ENCODE measurements at regions not wholly inside any gene's neighbourhood (a gene's known extent, or its start where the extent isn't known, plus 50 kb on each side); places are given as distances from the start of the nearest gene placed in this dataset.
"Not testable (repeated sequence)": the region's sequence is repeated elsewhere in the genome, so short reads cannot be mapped to it uniquely, and the experiment has no call there.

DNA sequence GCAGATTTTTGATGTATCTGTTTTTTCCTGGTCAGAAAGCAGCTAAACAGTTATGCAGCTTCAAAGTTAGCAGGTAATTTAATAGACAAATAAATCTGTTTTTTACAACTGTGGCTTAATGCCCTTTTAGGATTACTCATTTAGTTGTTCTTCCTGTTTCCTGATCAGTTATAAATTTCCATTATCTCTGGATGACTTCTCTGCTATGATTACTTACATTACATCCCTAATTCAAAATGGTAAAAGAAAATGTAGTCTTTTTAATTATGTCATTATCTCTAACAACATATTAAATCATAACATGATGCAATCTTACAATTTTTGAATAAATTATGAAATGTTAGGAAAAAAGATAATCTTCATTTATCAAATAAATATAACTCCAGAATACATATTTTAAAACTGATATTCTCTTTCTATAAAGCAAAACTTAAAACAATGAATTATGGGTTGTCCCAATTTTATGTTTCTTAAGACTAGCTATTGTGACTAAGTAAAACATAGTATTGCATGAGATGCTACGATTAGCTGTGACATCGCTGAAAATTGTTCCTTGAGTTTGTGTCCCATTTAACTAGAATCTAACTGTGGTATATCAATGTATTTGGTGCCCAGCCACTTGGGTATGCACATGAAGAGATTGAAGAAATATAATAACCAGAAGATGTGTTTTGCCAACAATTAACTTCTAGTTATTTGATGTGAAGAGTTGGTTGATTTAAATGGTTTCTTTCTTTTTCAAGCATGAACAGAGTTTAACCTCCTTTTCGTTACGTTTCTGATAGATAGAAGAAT, 605.3 kb upstream of the SPRY2 start:
- Mint-ChIP-seq H3K36me3 (no peaks in the 10 kb centered on the region), H3K27ac (no peak overlapping the region), H3K9me3 (peaks cover 0 to 6% of the 10 kb centered on the region in 2 donors)
- no peak for ATAC-seq
- no peak for DNase-seq (ENCODE audit: low spot score in 2 of 2)

DNA sequence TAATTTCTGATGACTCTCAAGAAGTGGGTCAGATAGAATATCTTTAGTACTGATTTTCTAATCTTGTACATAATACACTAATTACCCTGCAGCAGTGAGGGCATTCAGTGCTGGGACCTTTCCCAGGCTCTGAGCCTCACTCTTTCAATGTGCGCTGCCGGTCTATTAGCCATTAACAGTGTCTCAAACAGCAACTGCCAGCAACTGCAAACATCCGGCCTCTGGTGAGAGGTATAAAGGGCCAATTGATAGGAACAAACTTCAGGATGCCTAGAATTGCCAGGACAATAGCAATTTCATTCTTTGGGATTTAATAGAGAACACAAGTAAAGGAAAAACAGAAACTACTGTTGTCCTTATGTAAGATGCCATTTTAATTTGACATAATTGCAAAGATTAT, 604.4 kb upstream of the SPRY2 start:
- ATAC-seq = no peak
- Mint-ChIP-seq H3K27ac (no peak overlapping the region), H3K36me3 (no peaks in the 10 kb centered on the region), H3K9me3 (peaks cover 0 to 12% of the 10 kb centered on the region in 2 donors)
- no peak for DNase-seq (ENCODE audit: low spot score in 2 of 2)

GRCh38 chr13:80939581-80939980, 598.7 kb upstream of the SPRY2 start:
- H3K27ac Mint-ChIP-seq = no peak overlapping the region
- ATAC-seq (no peak), DNase-seq (ENCODE audit: low spot score in 2 of 2) (no peak)
- peaks cover 0 to 6% of the 10 kb centered on the region in 2 donors for H3K36me3 Mint-ChIP-seq
- peaks cover 5 to 16% of the 10 kb centered on the region in 2 donors for H3K9me3 Mint-ChIP-seq

GRCh38 chr13:80931766-80932165, 590.8 kb upstream of the SPRY2 start:
- H3K9me3 Mint-ChIP-seq = peaks cover 0 to 8% of the 10 kb centered on the region in 2 donors
- no peak for DNase-seq (ENCODE audit: low spot score in 2 of 2)
- H3K27ac Mint-ChIP-seq = no peak overlapping the region
- no peak for ATAC-seq
- H3K36me3 Mint-ChIP-seq = no peaks in the 10 kb centered on the region

GRCh38 chr13:80931118-80931517, 590.2 kb upstream of the SPRY2 start:
- ATAC-seq (no peak), DNase-seq (ENCODE audit: low spot score in 2 of 2) (no peak)

DNA sequence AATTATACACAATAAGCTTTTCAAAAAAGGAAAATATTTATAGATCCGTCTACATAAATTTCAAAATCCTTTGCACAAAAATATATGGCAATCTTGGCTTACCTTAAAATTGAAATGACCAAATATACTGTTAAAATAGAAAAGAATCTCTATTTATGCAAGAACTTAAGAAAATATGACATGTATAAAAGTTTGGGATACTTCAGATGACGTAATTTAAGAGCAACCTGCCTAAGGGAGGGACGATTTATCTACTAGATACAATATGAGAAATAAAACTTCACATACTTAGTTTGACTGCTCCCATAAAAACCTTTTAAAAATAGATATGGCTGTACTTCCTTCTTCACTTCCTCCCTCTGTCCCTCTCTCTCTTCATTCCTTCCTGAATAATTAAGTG, 587.3 kb upstream of the SPRY2 start:
- no peak for ATAC-seq
- Mint-ChIP-seq H3K27ac (no peak overlapping the region), H3K36me3 (no peaks in the 10 kb centered on the region), H3K9me3 (peaks cover 0 to 5% of the 10 kb centered on the region in 2 donors)
- no peak for DNase-seq (ENCODE audit: low spot score in 2 of 2)

More at GRCh38 chr13:80931118-80931517, 590.2 kb upstream of the SPRY2 start:
- no peak overlapping the region for H3K27ac Mint-ChIP-seq
- peaks cover 0 to 7% of the 10 kb centered on the region in 2 donors for H3K9me3 Mint-ChIP-seq
- no peaks in the 10 kb centered on the region for H3K36me3 Mint-ChIP-seq

DNA sequence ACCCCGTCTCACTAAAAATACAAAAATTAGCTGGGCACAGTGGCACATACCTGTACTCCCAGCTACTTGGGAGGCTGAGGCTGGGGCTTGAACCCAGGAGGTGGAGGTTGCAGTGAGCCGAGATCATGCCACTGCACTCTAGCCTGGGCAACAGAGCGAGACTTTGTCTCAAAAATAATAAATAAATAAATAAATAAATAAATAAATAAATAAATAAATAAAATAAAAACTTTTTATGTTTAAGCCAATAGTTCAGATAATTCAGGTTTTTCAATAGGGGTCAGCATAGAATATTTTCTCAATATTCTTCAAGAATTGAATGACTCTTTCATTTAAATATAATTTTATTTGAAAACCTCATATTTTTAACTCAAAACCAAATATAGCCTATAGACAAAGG, 585.1 kb upstream of the SPRY2 start:
- H3K36me3 Mint-ChIP-seq; H3K27ac Mint-ChIP-seq; ATAC-seq; H3K9me3 Mint-ChIP-seq; DNase-seq (ENCODE audit: low spot score in 2 of 2): not testable (repeated sequence)

GRCh38 chr13:80924596-80924995, 583.7 kb upstream of the SPRY2 start:
- no peak overlapping the region for H3K27ac Mint-ChIP-seq
- DNase-seq (ENCODE audit: low spot score in 2 of 2) = no peak
- no peaks in the 10 kb centered on the region for H3K36me3 Mint-ChIP-seq
- ATAC-seq = no peak
- no peaks in the 10 kb centered on the region for H3K9me3 Mint-ChIP-seq

GRCh38 chr13:80923907-80924306, 583.0 kb upstream of the SPRY2 start:
- Mint-ChIP-seq H3K9me3 (no peaks in the 10 kb centered on the region), H3K27ac (no peak overlapping the region), H3K36me3 (no peaks in the 10 kb centered on the region)
- ATAC-seq (no peak), DNase-seq (ENCODE audit: low spot score in 2 of 2) (no peak)

DNA sequence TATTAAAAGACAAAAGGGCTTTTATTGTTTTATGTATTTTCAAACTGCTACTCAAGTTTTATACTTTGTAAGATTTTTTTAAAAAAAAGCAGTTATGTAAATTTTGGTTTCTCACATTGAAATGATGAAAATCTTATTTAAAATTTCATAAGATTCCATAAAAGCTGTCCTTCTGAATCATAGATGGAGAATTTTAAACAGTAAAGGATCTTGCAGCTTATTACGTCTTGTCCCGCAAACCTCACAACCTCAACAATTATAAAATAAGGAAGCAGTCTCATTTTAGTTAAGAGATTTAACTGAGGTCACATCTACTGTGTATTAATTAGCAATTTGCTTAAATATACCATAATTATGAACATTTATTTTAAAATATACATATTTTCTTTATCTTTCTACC, 581.0 kb upstream of the SPRY2 start:
- ATAC-seq (no peak), DNase-seq (ENCODE audit: low spot score in 2 of 2) (no peak)
- Mint-ChIP-seq H3K27ac (no peak overlapping the region), H3K9me3 (no peaks in the 10 kb centered on the region), H3K36me3 (no peaks in the 10 kb centered on the region)

GRCh38 chr13:80921541-80921940, 580.6 kb upstream of the SPRY2 start:
- Mint-ChIP-seq H3K36me3 (no peaks in the 10 kb centered on the region), H3K9me3 (no peaks in the 10 kb centered on the region), H3K27ac (no peak overlapping the region)
- no peak for DNase-seq (ENCODE audit: low spot score in 2 of 2)
- no peak for ATAC-seq

GRCh38 chr13:80906860-80907259, 565.9 kb upstream of the SPRY2 start:
- H3K9me3 Mint-ChIP-seq = peaks cover 0 to 4% of the 10 kb centered on the region in 2 donors
- DNase-seq (ENCODE audit: low spot score in 2 of 2) (no peak), ATAC-seq (no peak)
- H3K36me3 Mint-ChIP-seq = peaks cover 0 to 4% of the 10 kb centered on the region in 2 donors
- no peak overlapping the region for H3K27ac Mint-ChIP-seq

DNA sequence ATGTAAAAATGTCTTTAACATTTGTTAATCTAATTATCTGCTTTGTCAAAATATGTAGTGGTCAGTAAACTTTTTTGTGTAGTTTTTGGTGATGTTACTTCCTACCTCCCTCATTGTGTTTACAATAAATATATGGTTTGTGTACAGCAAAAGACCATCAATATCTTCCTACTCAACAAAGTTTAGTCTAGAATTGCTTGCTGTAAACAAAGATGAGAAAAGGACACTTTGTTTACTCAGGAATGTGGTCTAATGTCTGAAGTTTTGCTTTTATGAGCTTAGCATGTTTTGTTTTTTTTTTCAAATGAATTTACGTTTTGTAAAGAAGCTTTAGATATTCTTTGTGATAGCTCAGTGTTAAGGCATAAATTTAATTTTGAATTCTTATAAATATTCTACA, 563.5 kb upstream of the SPRY2 start:
- no peak for ATAC-seq
- Mint-ChIP-seq H3K36me3 (peaks cover 0 to 4% of the 10 kb centered on the region in 2 donors), H3K9me3 (peaks cover 0 to 4% of the 10 kb centered on the region in 2 donors), H3K27ac (no peak overlapping the region)
- no peak for DNase-seq (ENCODE audit: low spot score in 2 of 2)

GRCh38 chr13:80903911-80904310, 563.0 kb upstream of the SPRY2 start:
- DNase-seq (ENCODE audit: low spot score in 2 of 2) (no peak), ATAC-seq (no peak)
- Mint-ChIP-seq H3K9me3 (peaks cover 0 to 4% of the 10 kb centered on the region in 2 donors), H3K27ac (no peak overlapping the region), H3K36me3 (peaks cover 0 to 4% of the 10 kb centered on the region in 2 donors)

DNA sequence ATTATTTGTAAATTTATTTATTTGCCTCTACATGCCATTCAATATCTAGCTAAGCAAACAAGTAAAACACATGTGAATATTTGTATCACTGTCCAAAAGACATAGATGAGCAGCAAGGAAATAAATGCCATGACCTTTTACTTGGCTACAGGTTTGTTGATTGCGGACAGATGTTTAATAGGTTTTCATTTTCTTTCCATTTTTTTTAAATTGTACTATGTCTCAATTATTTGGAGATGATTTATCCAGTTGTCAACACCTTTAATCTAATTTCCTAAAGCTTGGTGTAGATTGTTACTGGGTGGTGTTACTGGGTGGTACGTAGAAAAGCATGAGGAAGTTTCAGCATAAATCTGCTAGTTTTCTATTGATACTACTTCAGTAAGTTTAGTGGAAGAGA, 560.6 kb upstream of the SPRY2 start:
- no peak overlapping the region for H3K27ac Mint-ChIP-seq
- H3K36me3 Mint-ChIP-seq = peaks cover 0 to 4% of the 10 kb centered on the region in 2 donors
- DNase-seq (ENCODE audit: low spot score in 2 of 2) = no peak
- ATAC-seq = no peak
- H3K9me3 Mint-ChIP-seq = peaks cover 15% of the 10 kb centered on the region in 2 donors

GRCh38 chr13:80901111-80901510, 560.2 kb upstream of the SPRY2 start:
- peaks cover 15% of the 10 kb centered on the region in 2 donors for H3K9me3 Mint-ChIP-seq
- no peak for DNase-seq (ENCODE audit: low spot score in 2 of 2)

DNA sequence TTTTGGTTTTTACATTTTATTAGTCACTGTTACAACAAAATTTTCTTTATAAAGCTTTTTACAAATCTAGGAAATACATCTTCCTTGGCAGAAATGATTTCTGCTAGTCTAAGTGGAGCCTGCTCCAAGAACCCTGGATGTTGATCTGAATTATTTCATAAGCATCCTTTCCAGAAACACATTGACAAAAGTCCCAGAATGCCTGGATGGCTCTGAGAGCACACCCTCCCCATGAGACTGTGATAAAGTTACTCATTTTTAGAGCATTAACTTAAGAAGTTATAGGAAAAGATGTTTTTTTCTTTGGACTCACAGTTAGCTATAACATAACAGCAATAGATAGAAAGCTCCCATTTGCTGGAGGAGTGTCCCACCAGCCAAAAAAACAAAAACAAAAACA, 559.6 kb upstream of the SPRY2 start:
- ATAC-seq (no peak), DNase-seq (ENCODE audit: low spot score in 2 of 2) (no peak)
- peaks cover 0 to 4% of the 10 kb centered on the region in 2 donors for H3K36me3 Mint-ChIP-seq
- no peak overlapping the region for H3K27ac Mint-ChIP-seq
- peaks cover 15% of the 10 kb centered on the region in 2 donors for H3K9me3 Mint-ChIP-seq

More at GRCh38 chr13:80901111-80901510, 560.2 kb upstream of the SPRY2 start:
- no peak for ATAC-seq
- no peak overlapping the region for H3K27ac Mint-ChIP-seq
- peaks cover 0 to 4% of the 10 kb centered on the region in 2 donors for H3K36me3 Mint-ChIP-seq

DNA sequence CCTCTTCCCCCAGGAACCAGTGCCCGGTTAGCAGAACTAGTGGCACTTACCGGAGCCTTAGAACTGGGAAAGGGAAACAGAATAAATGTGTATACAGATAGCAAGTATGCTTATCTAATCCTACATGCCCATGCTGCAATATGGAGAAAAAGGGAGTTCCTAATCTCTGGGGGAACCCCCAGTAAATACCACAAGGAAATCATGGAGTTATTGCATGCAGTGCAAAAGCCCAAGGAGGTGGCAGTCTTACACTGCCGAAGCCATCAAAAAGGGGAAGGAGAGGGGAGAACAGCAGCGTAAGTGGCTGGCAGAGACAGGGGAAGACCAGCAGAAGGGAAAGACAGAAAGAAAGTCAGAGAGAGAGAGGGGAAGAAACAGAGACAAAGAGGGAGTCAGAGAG, 556.7 kb upstream of the SPRY2 start:
- H3K9me3 Mint-ChIP-seq = peaks cover 15% of the 10 kb centered on the region in 2 donors
- not testable (repeated sequence) for ATAC-seq; H3K27ac Mint-ChIP-seq; DNase-seq (ENCODE audit: low spot score in 2 of 2); H3K36me3 Mint-ChIP-seq
